Hematopoietic multipotent progenitor cell treated with erythropoietin and hydrocortisone succinate and interleukin-3 and kit ligand, for 17 days (in vitro differentiated cells): ENCODE measurements at regions not wholly inside any gene's neighbourhood (a gene's known extent, or its start where the extent isn't known, plus 50 kb on each side); places are given as distances from the start of the nearest gene placed in this dataset.
"Not testable (repeated sequence)": the region's sequence is repeated elsewhere in the genome, so short reads cannot be mapped to it uniquely, and the experiment has no call there.

Experiments
- DNase-seq: peaks from one replicate; pipeline ENCODE4 v3.0.0-alpha.2; 2015; ENCODE audit warnings: low spot score

DNA sequence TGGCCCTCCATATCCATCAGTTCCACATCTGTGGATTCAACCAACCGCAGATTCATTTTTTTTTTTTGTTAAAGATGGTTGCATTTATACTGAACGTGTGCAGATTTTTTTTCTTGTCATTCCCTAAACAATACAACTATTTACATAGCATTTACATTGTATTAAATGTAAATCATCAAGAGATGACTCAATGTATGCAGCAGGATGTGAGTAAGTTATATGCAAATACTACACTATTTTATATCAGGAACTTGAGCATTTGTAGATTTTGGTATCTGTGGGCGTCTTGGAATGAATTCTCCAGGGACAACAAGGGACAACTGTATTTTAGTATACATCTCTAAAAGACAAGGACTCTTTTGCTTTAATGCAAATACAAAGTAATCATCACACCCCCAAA lies 299.2 kb upstream of the ZNF608 start:
- no peak for DNase-seq

DNA sequence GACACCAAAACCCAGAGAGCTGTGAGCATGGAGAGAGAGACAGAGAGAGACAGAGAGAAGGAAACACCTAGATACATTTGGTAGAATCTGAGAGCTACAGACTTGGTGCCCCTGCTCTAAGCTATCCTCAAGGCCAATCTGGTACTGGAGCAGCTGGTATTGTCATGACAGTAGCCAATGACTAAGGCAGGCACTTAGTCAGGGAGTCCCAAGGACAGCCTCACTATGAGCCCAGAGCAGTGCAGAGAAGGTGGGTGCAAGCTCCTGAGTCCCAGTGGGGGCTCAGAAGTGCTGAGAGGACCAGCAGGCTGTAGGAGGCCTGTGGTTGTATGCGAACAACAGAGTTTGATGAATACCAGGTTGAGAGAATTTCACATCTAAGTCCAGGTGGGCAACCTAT lies 300.4 kb upstream of the ZNF608 start:
- DNase-seq = no peak

- DNase-seq = no peak
These were observed 301.4 kb upstream of the ZNF608 start for GRCh38 chr5:125047871-125048270.

- no peak for DNase-seq
These were observed 303.6 kb upstream of the ZNF608 start for GRCh38 chr5:125049721-125050702.

DNA sequence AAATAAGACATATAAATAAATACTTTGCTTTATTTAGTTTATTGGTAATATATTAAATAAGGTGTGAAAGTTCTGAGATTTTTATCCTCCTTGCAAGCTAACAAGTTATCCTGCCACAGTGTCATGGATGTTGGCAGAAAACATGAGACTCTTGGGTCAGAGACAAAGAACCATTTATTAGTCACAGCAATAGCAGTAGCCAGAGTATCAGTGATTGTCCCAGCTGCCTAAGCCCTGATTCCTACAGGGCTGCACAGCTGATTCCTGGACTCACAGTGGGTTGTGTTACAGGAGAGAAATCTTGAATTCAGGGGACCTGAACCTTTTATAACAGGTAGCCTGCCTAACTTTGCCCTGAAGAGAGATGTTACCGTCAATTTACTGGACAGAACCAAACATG lies 304.5 kb upstream of the ZNF608 start:
- DNase-seq = no peak

GRCh38 chr5:125052584-125052983 lies 306.1 kb upstream of the ZNF608 start:
- no peak for DNase-seq

DNA sequence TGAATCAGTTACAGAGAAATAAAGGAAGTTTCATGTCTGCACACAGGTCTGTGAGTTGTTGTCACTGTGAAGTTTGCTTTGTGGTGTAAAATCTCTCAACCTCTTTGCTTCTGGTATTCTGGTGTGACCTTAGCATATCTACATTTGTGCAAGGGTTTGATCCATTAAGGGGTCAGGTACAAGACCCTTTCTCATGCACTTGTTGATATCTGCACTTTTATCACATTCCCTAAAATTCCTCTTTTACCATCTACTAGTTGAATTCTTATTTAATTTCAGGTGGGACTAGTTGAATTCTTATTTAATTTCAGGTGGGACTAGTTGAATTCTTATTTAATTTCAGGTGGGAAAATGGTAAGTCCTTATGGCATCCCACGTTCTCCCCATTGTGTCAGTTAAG lies 306.7 kb upstream of the ZNF608 start:
- no peak for DNase-seq

GRCh38 chr5:125054146-125054545 lies 307.7 kb upstream of the ZNF608 start:
- no peak for DNase-seq

GRCh38 chr5:125056671-125057485 lies 310.4 kb upstream of the ZNF608 start:
- no peak for DNase-seq

DNA sequence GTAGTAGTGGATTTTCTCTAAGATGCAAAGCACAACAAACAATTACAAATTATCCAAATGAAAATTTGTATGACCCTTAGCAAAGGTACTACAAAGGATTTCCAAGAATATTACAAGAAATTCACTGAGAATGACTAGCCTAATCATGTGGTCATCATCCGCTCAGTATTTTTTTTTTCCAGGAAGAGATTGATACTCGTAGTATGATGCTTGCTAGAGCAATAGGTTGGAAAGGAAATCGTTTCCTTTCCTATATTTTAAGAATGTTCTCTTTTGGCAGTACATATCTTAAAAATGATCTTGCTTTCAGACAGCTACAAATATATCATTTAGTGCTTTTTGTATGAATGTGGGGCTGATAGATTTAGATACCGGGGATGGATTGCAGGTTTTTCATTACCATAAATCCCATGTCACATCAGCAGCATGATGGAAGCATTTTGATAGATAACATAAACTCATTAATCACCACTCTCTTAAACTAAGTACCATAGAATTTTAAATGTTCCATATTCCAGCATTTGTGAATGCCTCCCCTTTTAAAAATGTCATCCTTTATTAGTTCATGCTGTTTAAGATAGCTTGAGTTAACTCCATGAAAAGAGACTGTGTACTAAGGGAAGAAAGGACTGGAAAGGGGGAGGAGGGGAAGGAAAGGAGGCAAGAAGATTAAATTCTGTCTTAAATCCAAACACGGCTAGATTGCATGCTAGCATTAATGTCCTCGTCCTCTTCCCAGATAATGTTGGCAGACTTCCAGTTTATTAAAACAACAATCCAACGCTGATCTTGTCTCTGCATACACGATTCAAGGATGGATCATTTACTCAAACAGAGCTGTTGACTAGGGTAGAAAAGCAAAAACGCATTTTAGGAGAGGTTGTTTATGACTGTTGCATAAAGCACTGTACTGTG lies 311.7 kb upstream of the ZNF608 start:
- no peak for DNase-seq

- DNase-seq = no peak
These were observed 313.0 kb upstream of the ZNF608 start for GRCh38 chr5:125059255-125060002.

DNA sequence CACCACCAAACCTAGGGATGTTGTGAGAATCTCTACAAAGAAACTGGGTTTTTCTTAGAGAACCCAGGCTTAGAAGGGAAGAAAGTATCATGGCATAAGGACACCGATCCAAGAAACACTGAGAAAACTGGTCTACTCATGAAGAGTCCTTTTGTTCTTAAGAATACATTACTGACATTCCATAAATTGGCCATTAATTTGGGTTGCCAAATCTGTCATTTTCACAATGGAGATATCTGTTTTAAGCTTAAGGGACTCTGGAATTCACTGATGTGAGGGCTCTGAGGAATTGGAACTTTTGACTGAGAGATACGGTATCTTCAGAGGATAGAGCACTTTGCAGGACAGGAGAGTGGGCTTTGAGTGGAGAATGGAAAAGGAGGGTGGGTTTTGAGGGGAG lies 315.3 kb upstream of the ZNF608 start:
- DNase-seq = no peak

DNA sequence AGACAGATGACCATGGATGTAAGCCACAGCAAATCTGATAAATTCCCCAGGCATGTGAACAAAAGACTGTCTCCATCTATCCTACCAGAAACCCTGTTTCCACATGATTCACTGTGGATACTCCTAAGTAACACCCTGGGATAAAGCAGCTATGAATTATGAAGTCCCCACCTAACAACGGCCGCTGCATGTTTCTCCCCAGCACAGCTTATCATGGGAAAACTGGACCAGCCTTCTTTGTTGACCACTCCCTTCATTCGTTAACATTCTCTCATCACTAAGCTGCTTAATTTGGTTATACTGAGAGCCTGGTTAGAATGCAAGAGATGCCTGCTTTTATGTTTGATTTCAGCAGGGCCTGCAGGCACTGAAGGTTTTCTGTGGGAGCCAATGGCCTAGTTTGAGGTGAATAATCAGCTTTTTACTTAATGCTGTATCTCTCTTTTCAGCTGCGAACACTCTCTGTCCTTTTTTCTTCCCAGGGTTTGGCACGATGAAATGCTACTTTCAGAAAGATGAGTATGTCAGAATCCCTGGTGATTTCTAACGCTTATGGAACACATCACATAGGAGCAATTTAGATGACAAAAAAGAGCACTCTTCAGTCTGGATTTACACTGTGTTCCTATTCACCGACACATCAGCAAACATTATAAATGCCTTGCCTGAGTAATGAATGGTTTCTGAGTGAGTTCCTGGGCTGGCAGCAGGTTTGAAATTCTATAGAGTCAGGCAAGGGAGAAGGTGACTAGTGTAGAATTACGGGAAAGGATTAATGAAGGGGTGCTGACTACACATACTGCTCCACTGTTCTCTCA lies 318.4 kb upstream of the ZNF608 start:
- DNase-seq = no peak

DNA sequence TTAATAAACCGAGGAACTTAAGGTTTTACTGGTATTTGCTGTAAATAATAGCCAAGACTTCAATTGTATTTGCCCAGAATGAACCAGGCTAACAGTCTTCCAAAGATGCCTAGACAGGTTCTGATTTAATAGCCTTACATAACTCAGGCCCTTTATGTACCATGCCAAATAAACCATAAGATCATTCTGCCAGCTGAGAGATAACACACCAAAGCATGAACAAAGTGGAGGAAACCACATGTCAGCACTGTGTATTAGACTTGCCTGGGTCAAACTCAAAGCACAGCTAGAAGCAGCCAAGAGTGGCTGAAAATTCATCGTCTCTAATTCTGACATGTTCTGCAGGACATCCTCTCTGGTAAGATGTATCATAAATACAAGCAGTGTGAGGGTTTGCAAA lies 319.3 kb upstream of the ZNF608 start:
- no peak for DNase-seq

- no peak for DNase-seq
These were observed 324.5 kb upstream of the ZNF608 start for GRCh38 chr5:125070961-125071360.

- DNase-seq = no peak
These were observed 326.7 kb upstream of the ZNF608 start for GRCh38 chr5:125073090-125073489.

DNA sequence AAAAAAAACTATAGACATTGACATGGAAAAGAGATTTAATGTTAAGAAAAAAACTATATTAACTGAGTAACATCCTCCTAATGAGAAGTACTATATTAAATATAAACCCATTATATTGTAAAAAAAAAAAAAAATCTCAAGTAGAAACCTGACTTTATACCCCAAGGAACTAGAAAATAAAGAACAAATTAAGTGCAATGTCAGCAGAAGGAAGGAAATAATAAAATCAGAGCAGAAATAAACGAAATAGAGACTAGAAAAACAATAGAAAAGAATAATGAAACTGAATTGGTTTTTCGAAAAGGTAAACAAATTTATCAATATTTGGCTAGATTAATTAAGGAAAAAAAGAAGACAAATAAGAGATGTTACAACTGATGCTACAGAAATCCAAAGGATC lies 329.1 kb upstream of the ZNF608 start:
- DNase-seq = no peak

GRCh38 chr5:125079028-125079427 lies 332.6 kb upstream of the ZNF608 start:
- DNase-seq = not testable (repeated sequence)

- no peak for DNase-seq
These were observed 334.7 kb upstream of the ZNF608 start for GRCh38 chr5:125081101-125081500.

DNA sequence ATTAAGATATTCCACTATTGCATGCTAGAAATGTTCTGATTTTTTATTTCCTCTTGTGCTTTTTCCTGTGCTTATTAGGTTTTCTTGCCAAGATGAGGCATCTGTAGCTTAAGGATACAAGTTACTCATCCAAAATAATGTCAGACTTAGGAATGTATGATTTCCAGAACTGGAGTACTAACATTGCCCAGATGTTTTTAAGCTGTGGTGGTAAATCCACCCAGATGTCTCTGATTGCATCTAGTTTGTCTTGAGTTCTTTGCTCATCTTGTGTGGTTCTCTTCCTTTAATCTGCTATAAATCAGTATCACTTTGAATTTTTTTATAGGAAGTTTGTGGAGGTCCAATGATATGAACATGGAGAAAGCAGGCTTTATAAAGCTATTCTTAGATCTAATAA lies 337.5 kb upstream of the ZNF608 start:
- no peak for DNase-seq
